Glutamatergic neuron (in vitro differentiated cells): ENCODE measurements at regions not wholly inside any gene's neighbourhood (a gene's known extent, or its start where the extent isn't known, plus 50 kb on each side); places are given as distances from the start of the nearest gene placed in this dataset.

Source experiments
- DNase-seq: peaks from one replicate; pipeline ENCODE4 v3.0.0; 2022
- H3K27ac Mint-ChIP-seq: one replicate; pipeline ENCODE4 v1.8.0; 2020; ENCODE audit warnings: mild to moderate bottlenecking, mixed read lengths, inconsistent platforms; ENCODE audit not compliant: unreplicated experiment
- H3K27me3 Mint-ChIP-seq: one replicate; pipeline ENCODE4 v1.8.0; 2020; ENCODE audit warnings: mild to moderate bottlenecking, moderate library complexity, mixed read lengths, inconsistent platforms; ENCODE audit not compliant: unreplicated experiment
- H3K36me3 Mint-ChIP-seq: one replicate; pipeline ENCODE4 v1.8.0; 2020; ENCODE audit warnings: mild to moderate bottlenecking, mixed read lengths, inconsistent platforms; ENCODE audit not compliant: unreplicated experiment
- H3K4me1 Mint-ChIP-seq: one replicate; pipeline ENCODE4 v1.8.0; 2020; ENCODE audit warnings: mild to moderate bottlenecking, low read depth, mixed read lengths, inconsistent platforms; ENCODE audit not compliant: unreplicated experiment
- H3K4me3 Mint-ChIP-seq: one replicate; pipeline ENCODE4 v1.8.0; 2020; ENCODE audit warnings: mild to moderate bottlenecking, mixed read lengths, inconsistent platforms; ENCODE audit not compliant: unreplicated experiment
- H3K9me3 Mint-ChIP-seq: one replicate; pipeline ENCODE4 v1.8.0; 2020; ENCODE audit warnings: mild to moderate bottlenecking, moderate library complexity, mixed read lengths, inconsistent platforms; ENCODE audit not compliant: unreplicated experiment
- CTCF ChIP-seq: fragments of 200-600 bp; sonication (generic); IDR thresholded peaks from one replicate; pipeline ENCODE4 v1.5.0; 2021; ENCODE audit not compliant: partially characterized antibody, unreplicated experiment

GRCh38 chr5:109258755-109259154 is 151.0 kb downstream of the PJA2 start:
- Mint-ChIP-seq H3K4me1 (peaks cover 32% of the 10 kb centered on the region), H3K27ac (peak overlapping the region; percentile 10), H3K27me3 (peaks cover 9% of the 10 kb centered on the region), H3K36me3 (peaks cover 13% of the 10 kb centered on the region), H3K4me3 (no peak overlapping the region), H3K9me3 (peaks cover 4% of the 10 kb centered on the region)
- no peak for DNase-seq
- no peak for TF ChIP-seq CTCF

DNA sequence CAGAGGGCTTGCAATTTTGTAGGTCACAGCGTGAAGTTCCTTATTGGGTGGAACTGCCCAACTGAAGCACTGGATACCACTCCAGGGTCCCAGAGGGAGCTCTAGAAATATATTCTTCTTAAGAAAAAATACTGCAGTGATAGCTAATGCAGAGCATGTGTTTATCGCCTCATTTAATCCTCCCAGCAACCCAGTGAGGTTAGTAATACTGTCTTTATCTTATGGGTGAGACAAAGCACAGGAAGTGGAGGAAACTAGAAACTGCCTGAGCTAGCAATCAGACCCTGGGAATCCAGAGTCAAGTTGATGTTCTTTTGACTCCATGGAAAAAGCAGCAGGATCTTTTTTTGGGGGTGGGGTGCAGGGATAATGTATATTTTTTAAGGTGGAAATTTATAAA is 153.3 kb downstream of the PJA2 start:
- peaks cover 32% of the 10 kb centered on the region for H3K4me1 Mint-ChIP-seq
- no peak overlapping the region for H3K4me3 Mint-ChIP-seq
- H3K9me3 Mint-ChIP-seq, result peaks cover 5% of the 10 kb centered on the region
- TF ChIP-seq CTCF, result no peak
- H3K27me3 Mint-ChIP-seq, result peaks cover 9% of the 10 kb centered on the region
- no peak for DNase-seq
- no peak overlapping the region for H3K27ac Mint-ChIP-seq
- H3K36me3 Mint-ChIP-seq, result peaks cover 13% of the 10 kb centered on the region

DNA sequence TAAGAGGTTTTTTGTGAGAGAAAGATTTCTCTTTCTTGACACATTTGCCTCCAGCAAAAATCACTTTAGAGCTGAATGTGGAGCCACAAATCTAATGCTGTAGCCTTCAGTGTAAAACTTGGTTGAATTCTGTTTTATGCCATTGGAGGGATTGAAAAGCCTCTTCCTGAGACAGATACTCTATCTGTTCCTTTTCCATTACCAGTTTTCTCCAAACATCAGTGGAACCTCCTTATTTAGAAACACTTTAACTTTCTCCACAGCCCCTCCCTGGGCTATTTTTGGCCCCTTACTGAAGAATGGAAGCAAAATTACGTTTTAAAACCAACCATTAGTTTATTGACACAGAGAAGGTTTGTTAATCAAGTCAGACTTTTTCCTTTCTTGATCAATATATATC is 155.3 kb downstream of the PJA2 start:
- no peak for TF ChIP-seq CTCF
- H3K9me3 Mint-ChIP-seq, result peaks cover 10% of the 10 kb centered on the region
- no peak overlapping the region for H3K27ac Mint-ChIP-seq
- H3K4me1 Mint-ChIP-seq, result peaks cover 45% of the 10 kb centered on the region
- no peak overlapping the region for H3K4me3 Mint-ChIP-seq
- H3K36me3 Mint-ChIP-seq, result peaks cover 16% of the 10 kb centered on the region
- peaks cover 12% of the 10 kb centered on the region for H3K27me3 Mint-ChIP-seq
- no peak for DNase-seq

DNA sequence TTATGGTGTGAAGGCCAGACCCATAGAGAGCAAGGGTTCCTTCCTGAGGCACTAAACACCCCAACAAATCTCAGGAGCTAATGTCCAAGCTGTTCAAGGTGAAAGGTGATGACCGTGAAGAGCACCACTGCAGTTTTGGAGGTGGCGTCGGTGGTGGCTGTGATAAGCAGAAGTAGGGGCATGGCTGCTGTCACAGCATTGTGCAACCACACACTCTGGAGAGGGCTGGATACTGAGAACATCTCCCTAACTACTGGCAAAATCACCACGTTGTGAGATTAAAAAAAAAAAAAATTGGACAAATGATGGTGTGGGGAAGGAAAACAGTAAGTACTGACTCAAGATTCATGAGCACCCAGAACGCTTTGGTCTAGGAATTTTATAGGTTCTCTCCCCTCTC is 156.5 kb downstream of the PJA2 start:
- Mint-ChIP-seq H3K27ac (no peak overlapping the region), H3K9me3 (peaks cover 6% of the 10 kb centered on the region), H3K27me3 (peaks cover 6% of the 10 kb centered on the region), H3K36me3 (peaks cover 10% of the 10 kb centered on the region), H3K4me1 (peaks cover 36% of the 10 kb centered on the region), H3K4me3 (no peak overlapping the region)
- TF ChIP-seq CTCF, result no peak
- no peak for DNase-seq

DNA sequence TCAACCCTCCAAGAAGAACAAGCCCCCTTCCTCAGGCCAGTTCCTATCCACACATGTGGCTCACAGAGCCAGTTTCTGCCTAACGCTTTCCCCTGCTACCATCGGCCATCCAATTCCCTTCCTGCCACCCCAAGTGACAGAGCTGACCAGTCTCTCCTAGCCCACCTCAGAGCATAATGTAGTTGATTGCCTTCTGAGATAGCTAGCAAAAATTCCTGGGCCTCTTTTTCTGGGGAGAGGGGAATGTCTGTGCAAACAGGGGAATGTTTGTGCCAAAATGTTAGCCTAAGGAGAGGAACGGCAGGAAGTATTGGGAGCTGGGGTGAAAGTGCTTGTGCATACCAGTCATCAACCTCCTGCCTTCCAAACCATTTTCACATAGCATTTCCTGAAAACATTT is 157.0 kb downstream of the PJA2 start:
- H3K27ac Mint-ChIP-seq, result no peak overlapping the region
- H3K4me1 Mint-ChIP-seq, result peaks cover 34% of the 10 kb centered on the region

More for the DNA sequence above, 157.0 kb downstream of the PJA2 start:
- Mint-ChIP-seq H3K4me3 (no peak overlapping the region), H3K27me3 (peaks cover 6% of the 10 kb centered on the region), H3K9me3 (peaks cover 6% of the 10 kb centered on the region), H3K36me3 (peaks cover 7% of the 10 kb centered on the region)
- no peak for TF ChIP-seq CTCF
- no peak for DNase-seq
